ENCODE measurements at regions not wholly inside any gene's neighbourhood (a gene's known extent, or its start where the extent isn't known, plus 50 kb on each side); places are given as distances from the start of the nearest gene placed in this dataset.

DNA sequence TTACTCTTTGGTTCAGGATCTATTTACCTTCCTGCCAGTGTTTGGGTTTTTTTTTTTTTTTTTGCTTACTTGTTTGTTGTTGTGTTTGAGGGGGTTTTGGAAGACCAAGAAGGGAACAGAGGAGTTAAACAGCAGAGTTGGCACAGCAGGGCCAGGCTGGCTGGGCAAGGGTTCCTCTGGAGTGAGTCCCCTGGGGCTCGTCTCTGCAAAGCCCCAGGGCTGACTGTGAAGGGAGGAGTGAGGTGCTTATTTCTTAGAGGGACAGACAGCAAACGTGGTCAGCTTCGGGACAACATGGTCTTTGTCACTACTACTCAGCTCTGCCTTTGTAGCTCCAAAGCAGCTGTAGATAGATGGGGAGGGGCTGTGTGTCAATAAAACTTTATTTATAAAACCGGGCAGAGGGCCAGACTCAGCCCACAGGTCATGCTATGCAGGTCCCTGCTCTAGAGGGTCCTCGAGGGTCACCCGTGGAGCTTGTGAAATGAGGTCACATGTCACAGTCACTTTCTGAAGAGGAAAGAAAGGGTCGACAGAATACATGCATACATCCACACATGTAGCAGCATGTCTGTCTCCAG, 1404.7 kb downstream of the BRD1 start:
- no peak for ATAC-seq (ENCODE audit: insufficient number of reproducible peaks, low FRiP score, low read depth)
- H3K27ac ChIP-seq, result no peak overlapping the region
- H3K4me1 ChIP-seq (ENCODE audit: control insufficient read depth in 1 of 2, low read depth in 2 of 2), result no peaks in the 10 kb centered on the region
- no peaks in the 10 kb centered on the region for H3K27me3 ChIP-seq (replicated peaks; ENCODE audit: insufficient read depth)
- H3K4me3 ChIP-seq, result no peak overlapping the region
- no peaks in the 10 kb centered on the region for H3K36me3 ChIP-seq
- no peak for TF ChIP-seq CTCF (IDR thresholded peaks at IDR 0.05)
- no peaks in the 10 kb centered on the region for H3K9me3 ChIP-seq
- DNase-seq (ENCODE audit: low spot score), result no peak

DNA sequence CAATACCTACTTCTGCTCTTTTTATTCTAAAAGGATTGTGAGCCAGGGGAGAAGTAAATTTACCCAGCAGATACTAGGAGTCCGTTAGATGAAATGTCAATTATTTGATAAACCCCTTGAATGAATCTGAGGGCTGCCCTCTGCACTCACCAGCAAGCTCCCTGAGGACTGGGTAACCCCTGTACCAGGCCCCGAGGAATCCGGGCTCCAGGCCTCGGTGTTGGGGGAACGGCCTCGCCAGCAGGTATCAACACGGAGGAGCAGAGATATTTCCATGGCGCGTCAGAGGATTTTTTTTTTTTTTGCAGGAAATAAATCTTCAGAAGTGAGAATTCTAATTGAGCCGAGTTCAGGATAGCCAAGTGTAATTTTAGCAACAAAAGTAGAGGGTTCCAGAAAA, 1408.8 kb downstream of the BRD1 start:
- Histone ChIP-seq H3K4me3 (no peak overlapping the region), H3K27me3 (replicated peaks; ENCODE audit: insufficient read depth) (no peaks in the 10 kb centered on the region), H3K9me3 (no peaks in the 10 kb centered on the region), H3K36me3 (no peaks in the 10 kb centered on the region), H3K4me1 (ENCODE audit: control insufficient read depth in 1 of 2, low read depth in 2 of 2) (no peaks in the 10 kb centered on the region), H3K27ac (no peak overlapping the region)
- no peak for DNase-seq (ENCODE audit: low spot score)
- ATAC-seq (ENCODE audit: insufficient number of reproducible peaks, low FRiP score, low read depth), result no peak
- TF ChIP-seq CTCF (IDR thresholded peaks at IDR 0.05), result no peak

GRCh38 chr22:48417225-48418070, 1410.2 kb downstream of the BRD1 start:
- DNase-seq (ENCODE audit: low spot score) (no peak), ATAC-seq (ENCODE audit: insufficient number of reproducible peaks, low FRiP score, low read depth) (no peak)
- no peak for TF ChIP-seq CTCF (IDR thresholded peaks at IDR 0.05)
- H3K36me3 ChIP-seq, result no peaks in the 10 kb centered on the region
- no peaks in the 10 kb centered on the region for H3K27me3 ChIP-seq (replicated peaks; ENCODE audit: insufficient read depth)
- no peak overlapping the region for H3K4me3 ChIP-seq
- no peaks in the 10 kb centered on the region for H3K4me1 ChIP-seq (ENCODE audit: control insufficient read depth in 1 of 2, low read depth in 2 of 2)
- H3K27ac ChIP-seq, result no peak overlapping the region
- H3K9me3 ChIP-seq, result no peaks in the 10 kb centered on the region

DNA sequence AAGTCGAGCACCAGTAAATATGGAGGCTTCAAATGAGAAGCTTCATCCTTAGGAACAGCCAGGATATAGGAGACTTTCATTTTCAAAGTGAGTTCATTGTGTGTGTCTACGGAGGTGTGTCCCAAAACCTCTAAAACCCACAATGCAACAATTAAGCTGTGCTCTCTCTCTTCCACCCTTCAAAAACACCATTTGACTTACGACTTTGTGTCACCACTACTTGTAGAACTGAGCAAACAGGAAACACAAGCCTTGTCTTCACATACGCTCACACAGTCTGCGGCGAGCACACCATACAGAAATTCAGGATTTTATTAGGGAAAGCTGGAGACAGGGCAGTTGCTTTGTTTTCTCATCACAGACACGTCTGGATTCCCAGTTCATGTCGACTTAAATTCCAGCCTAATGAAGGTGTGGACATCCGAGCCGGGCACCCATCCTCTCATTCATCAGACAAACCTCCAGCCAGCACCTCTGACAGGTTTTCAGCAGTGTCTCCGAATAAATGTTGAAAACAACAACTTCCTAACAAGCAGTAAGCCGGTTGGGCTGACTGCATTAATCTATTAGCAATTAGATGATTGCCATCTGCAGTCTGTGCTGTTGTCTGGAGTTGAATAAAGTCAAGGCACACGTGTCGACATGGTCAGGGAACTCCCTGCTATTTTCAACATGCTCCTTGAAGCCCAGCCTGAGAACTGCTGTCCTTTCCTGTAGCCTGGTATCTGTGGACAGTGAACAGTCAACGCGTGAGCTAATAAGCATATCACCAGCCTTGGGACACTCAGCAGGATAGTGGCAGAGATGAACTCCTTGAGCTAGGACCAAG, 1411.1 kb downstream of the BRD1 start:
- no peak overlapping the region for H3K4me3 ChIP-seq
- H3K36me3 ChIP-seq, result no peaks in the 10 kb centered on the region
- no peaks in the 10 kb centered on the region for H3K27me3 ChIP-seq (replicated peaks; ENCODE audit: insufficient read depth)
- no peak for ATAC-seq (ENCODE audit: insufficient number of reproducible peaks, low FRiP score, low read depth)
- DNase-seq (ENCODE audit: low spot score), result no peak
- no peaks in the 10 kb centered on the region for H3K9me3 ChIP-seq
- no peak overlapping the region for H3K27ac ChIP-seq
- no peak for TF ChIP-seq CTCF (IDR thresholded peaks at IDR 0.05)
- H3K4me1 ChIP-seq (ENCODE audit: control insufficient read depth in 1 of 2, low read depth in 2 of 2), result no peaks in the 10 kb centered on the region

GRCh38 chr22:48415520-48415919, 1412.2 kb downstream of the BRD1 start:
- Histone ChIP-seq H3K27me3 (replicated peaks; ENCODE audit: insufficient read depth) (no peaks in the 10 kb centered on the region), H3K4me3 (no peak overlapping the region), H3K4me1 (ENCODE audit: control insufficient read depth in 1 of 2, low read depth in 2 of 2) (no peaks in the 10 kb centered on the region), H3K27ac (no peak overlapping the region), H3K9me3 (no peaks in the 10 kb centered on the region), H3K36me3 (no peaks in the 10 kb centered on the region)
- no peak for TF ChIP-seq CTCF (IDR thresholded peaks at IDR 0.05)
- DNase-seq (ENCODE audit: low spot score), result no peak
- no peak for ATAC-seq (ENCODE audit: insufficient number of reproducible peaks, low FRiP score, low read depth)
